Ovary (tissue), 7 donors: ENCODE measurements at regions not wholly inside any gene's neighbourhood (a gene's known extent, or its start where the extent isn't known, plus 50 kb on each side); places are given as distances from the start of the nearest gene placed in this dataset.

Experiments used
- DNase-seq, 5 donors: peaks; one replicate each; pipeline ENCODE4 v3.0.0-alpha.2; 2019 to 2020
- H3K27ac ChIP-seq, 2 donors: fragments of 200-600 bp; one replicate each; pipeline versions ENCODE4 v1.5.1 to v1.8.0; 2019 to 2022
- H3K27me3 ChIP-seq: fragments of 200-600 bp; one replicate; pipeline ENCODE4 v1.8.0; 2022
- H3K36me3 ChIP-seq: fragments of 200-600 bp; sonication (generic); one replicate; pipeline ENCODE4 v1.5.1; 2019
- H3K4me1 ChIP-seq: one replicate; pipeline ENCODE4 v1.8.1; 2013; ENCODE audit warnings: mild to moderate bottlenecking, moderate library complexity; ENCODE audit not compliant: insufficient read depth
- H3K4me3 ChIP-seq: fragments of 200-600 bp; sonication (generic); one replicate; pipeline ENCODE4 v1.5.1; 2017
- H3K9me3 ChIP-seq, 2 donors: fragments of 200-600 bp in 1 of 2; sonication (generic) in 1 of 2; one replicate each; pipeline versions ENCODE4 v1.5.1 to v1.8.1; 2013 to 2019; ENCODE audit warnings: mild to moderate bottlenecking in 1 of 2, moderate library complexity in 1 of 2
- CTCF ChIP-seq, 3 donors: fragments of 450-650 bp in 2 of 3; fragments of 200-600 bp in 1 of 3; IDR thresholded peaks; one replicate each; pipeline versions ENCODE4 v1.5.1 to v1.8.0; 2016 to 2022; ENCODE audit warnings: antibody characterized with exemption in 3 of 3, mild to moderate bottlenecking in 1 of 3
- EP300 ChIP-seq: sonication (generic); formaldehyde crosslinking; IDR thresholded peaks from one replicate; pipeline ENCODE4 v1.6.1; 2017; ENCODE audit warnings: antibody characterized with exemption
- POLR2A ChIP-seq: fragments of 450-650 bp; IDR thresholded peaks from one replicate; pipeline ENCODE4 v1.6.1; 2017; ENCODE audit warnings: antibody characterized with exemption, mild to moderate bottlenecking, moderate library complexity
- WGBS, 3 donors: extraction: QIAGEN DNeasy Blood & Tissue Kit in 1 of 3; methylation state at CpG; one replicate each; pipeline versions ENCODE4 v1.1.5 to v1.1.7; 2013 to 2017; 5-methylcytosine and 5-hydroxymethylcytosine counted together
- intact Hi-C, 4 donors: fragments of 100-400 bp; cut with DNase I; formaldehyde crosslinking; loops; one replicate each; pipeline versions ENCODE4 v1.11.0 to v1.15.1; 2022 to 2023
- donor health status: DM: no; HTN: no; CAD: no; lungs with moderate emphysema.
- donor health status: DM: no; HTN: no; CAD: no.
- donor health status: Bipolar disorder and iron deficiency.
- donor health status: DM: no; HTN: no; CAD: no.
- donor health status: DM: yes; HTN: yes; CAD: no.

- intact Hi-C loops: no loop called here
- Histone ChIP-seq H3K27me3 (no peaks in the 10 kb centered on the region), H3K4me3 (no peak overlapping the region), H3K36me3 (no peaks in the 10 kb centered on the region), H3K27ac (no peak overlapping the region), H3K4me1 (no peaks in the 10 kb centered on the region), H3K9me3 (no peaks in the 10 kb centered on the region)
- TF ChIP-seq CTCF (IDR thresholded peaks at IDR 0.05) (no peak), POLR2A (no peak), EP300 (no peak)
- 51 to 54% (median 51%) methylated on average over 1 of the region's 1 CpG for WGBS, 3 donors
- DNase-seq: no peak
Measured at GRCh38 chrX:15127010-15127409, 142.9 kb downstream of the ASB9 start.

- no peaks in the 10 kb centered on the region for H3K4me1 ChIP-seq
- H3K9me3 ChIP-seq: no peaks in the 10 kb centered on the region
- no peak for DNase-seq
- H3K4me3 ChIP-seq: no peak overlapping the region
- H3K27me3 ChIP-seq: no peaks in the 10 kb centered on the region
- no peak for TF ChIP-seq EP300
- no peak for TF ChIP-seq POLR2A
- no peak for TF ChIP-seq CTCF (IDR thresholded peaks at IDR 0.05)
- H3K36me3 ChIP-seq: no peaks in the 10 kb centered on the region
- intact Hi-C loops: no loop called here
- WGBS, 3 donors: 53 to 68% (median 66%) methylated on average over 2 of the region's 2 CpGs
- H3K27ac ChIP-seq: no peak overlapping the region
Measured at GRCh38 chrX:15116900-15117299, 153.0 kb downstream of the ASB9 start.

DNA sequence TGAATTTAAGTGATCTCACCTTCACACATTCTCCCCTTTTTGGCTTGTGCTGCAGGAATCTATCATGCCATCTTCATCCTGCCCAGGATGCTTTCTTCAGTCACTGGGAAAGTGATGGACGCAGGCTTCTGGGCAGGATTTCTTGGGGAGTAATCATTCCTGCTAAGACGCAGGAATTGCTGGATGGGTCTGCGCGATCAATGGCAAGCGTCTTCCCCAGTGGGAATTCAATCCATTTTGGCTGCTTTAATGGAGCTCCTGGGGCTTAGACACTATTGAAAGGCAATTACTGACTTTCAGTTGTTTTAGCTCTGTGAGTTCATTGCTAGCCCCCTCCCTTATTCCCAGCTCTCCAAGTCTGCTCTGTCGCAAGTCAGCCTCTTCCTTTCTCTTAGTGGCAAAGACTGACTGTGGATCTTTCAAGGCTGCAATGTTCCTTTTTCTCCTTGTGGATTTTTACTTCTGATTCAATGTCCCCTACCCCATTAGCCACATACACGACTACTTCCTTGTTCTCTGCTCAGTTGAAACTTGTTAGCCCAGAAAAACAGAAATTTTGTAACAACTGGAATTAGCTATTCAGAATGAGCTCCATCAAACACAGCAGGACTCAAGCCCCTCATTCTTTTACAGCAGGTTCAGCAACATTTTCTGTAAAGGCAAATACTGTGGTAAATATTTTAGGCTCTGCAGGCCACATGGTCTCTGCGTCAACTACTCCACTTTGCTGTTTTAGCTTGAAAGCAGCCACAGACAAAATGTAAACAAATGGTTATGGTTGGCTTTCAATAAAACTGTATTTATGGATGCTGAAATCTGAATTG is 154.9 kb downstream of the ASB9 start:
- no peak overlapping the region for H3K27ac ChIP-seq
- TF ChIP-seq POLR2A: no peak
- TF ChIP-seq CTCF (IDR thresholded peaks at IDR 0.05): no peak
- TF ChIP-seq EP300: no peak
- intact Hi-C loops: no loop called here
- H3K36me3 ChIP-seq: no peaks in the 10 kb centered on the region
- H3K9me3 ChIP-seq: no peaks in the 10 kb centered on the region
- WGBS, 3 donors: 38 to 52% (median 47%) methylated on average over 8 of the region's 8 CpGs
- no peak overlapping the region for H3K4me3 ChIP-seq
- no peak for DNase-seq
- H3K27me3 ChIP-seq: no peaks in the 10 kb centered on the region
- no peaks in the 10 kb centered on the region for H3K4me1 ChIP-seq

DNA sequence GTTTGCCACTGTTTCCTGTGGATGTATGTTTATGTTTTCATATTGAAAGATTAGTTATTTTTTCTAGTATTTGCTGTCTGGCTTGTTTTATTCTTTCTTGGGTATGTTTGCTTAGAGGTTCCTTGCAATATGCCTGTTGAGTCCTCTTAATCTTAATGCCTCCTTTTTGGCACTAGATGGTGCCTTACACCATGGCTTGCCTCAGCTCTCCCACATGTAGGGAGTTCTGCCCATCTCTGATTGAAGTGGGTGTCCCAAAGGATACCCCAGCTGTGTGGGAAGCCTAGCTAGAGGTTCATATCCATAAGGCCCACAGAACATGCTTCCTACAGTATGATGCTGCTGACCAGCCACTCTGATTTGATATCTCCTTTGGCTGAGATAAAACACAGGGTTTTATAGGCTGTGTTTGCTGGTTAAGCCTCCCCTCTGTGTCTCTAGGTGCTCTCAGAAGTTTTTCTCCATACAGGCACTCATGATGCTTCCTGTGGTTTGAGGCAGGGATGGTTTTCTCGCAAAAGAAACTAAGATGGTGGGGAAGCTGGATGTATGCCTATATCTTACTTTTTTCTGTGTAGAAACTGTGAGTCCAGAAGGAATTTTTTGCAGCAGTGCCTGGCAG is 162.4 kb downstream of the ASB9 start:
- intact Hi-C loops: loop anchor here in 1 of 4 donors (5.0 kb wide), 1 partner anchor 530 kb away; no protein-coding TSS in a partner anchor
- Histone ChIP-seq H3K9me3 (no peaks in the 10 kb centered on the region), H3K4me1 (no peaks in the 10 kb centered on the region), H3K36me3 (no peaks in the 10 kb centered on the region), H3K27ac (no peak overlapping the region), H3K27me3 (no peaks in the 10 kb centered on the region), H3K4me3 (no peak overlapping the region)
- DNase-seq: no peak
- 82 to 84% (median 84%) methylated on average over 1 of the region's 1 CpG for WGBS, 3 donors
- no peak for TF ChIP-seq CTCF (IDR thresholded peaks at IDR 0.05)
- TF ChIP-seq EP300: no peak
- TF ChIP-seq POLR2A: no peak
